ENCODE measurements at regions not wholly inside any gene's neighbourhood (a gene's known extent, or its start where the extent isn't known, plus 50 kb on each side); places are given as distances from the start of the nearest gene placed in this dataset.

DNA sequence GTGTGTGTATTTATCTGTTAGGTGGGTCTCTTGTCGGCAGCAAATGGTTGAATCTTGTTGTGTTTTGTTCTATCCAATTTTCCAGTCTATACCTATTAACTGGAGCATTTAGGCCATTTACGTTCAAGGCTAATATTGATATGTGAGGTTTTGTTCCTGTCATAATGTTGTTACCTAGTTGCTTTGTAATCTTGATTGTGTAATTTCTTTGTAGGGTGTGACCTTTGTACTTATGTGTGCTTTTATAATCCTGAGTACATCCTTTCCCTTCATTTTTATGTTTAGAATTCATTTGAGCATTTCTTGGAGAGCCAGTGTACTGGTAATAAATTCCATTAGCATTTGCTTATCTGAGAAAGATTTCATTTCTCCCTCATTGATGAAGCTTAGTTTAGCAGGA is 83.0 kb upstream of the MIR17HG start:
- no peak for DNase-seq
- no peaks in the 10 kb centered on the region for H3K4me1 ChIP-seq
- no peak overlapping the region for H3K27ac ChIP-seq
- TF ChIP-seq POLR2A (IDR thresholded peaks at IDR 0.05) (no peak), EP300 (IDR thresholded peaks at IDR 0.05) (no peak), CTCF (IDR thresholded peaks at IDR 0.05) (no peak), POLR2AphosphoS5 (IDR thresholded peaks at IDR 0.05) (no peak)
- no peaks in the 10 kb centered on the region for H3K36me3 ChIP-seq
- H3K27me3 ChIP-seq, result no peaks in the 10 kb centered on the region
- intact Hi-C loops (cut with DNase I), result no loop called here
- peaks cover 0 to 6% (median 2%) of the 10 kb centered on the region in 4 donors for H3K9me3 ChIP-seq
- H3K4me3 ChIP-seq, result no peak overlapping the region
- WGBS, 2 donors, result 60 to 85% methylated on average over 2 of the region's 2 CpGs

DNA sequence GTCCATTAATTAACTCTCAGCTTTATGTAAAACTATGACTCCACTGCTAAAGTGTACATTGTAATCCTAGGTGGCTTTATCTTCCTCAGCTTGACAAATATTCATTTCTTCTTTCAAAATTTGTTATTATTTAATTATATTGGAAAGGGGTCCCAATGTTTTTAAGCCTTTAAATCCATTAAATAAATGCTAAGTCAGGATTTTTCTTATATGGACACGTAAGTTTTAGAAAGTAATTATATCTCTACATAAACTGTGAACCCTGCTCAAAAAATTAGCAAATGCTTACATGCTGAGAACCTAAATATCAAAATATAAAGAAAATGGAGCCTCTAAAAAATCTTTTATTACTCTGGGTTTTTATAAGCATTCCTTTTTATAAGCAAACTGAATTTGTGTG is 78.2 kb upstream of the MIR17HG start:
- no peaks in the 10 kb centered on the region for H3K27me3 ChIP-seq
- no peaks in the 10 kb centered on the region for H3K36me3 ChIP-seq
- H3K27ac ChIP-seq, result no peak overlapping the region
- no peak overlapping the region for H3K4me3 ChIP-seq
- intact Hi-C loops (cut with DNase I), result no loop called here
- WGBS, 2 donors, result 92 to 94% methylated on average over 1 of the region's 1 CpG
- H3K9me3 ChIP-seq, result peaks cover 0 to 6% (median 2%) of the 10 kb centered on the region in 4 donors
- no peak for DNase-seq
- H3K4me1 ChIP-seq, result no peaks in the 10 kb centered on the region
- TF ChIP-seq CTCF (IDR thresholded peaks at IDR 0.05), result no peak
- TF ChIP-seq EP300 (IDR thresholded peaks at IDR 0.05), result no peak
- TF ChIP-seq POLR2A (IDR thresholded peaks at IDR 0.05), result no peak
- no peak for TF ChIP-seq POLR2AphosphoS5 (IDR thresholded peaks at IDR 0.05)

- Histone ChIP-seq H3K9me3 (no peaks in the 10 kb centered on the region), H3K36me3 (no peaks in the 10 kb centered on the region), H3K4me3 (no peak overlapping the region), H3K4me1 (no peaks in the 10 kb centered on the region), H3K27me3 (no peaks in the 10 kb centered on the region), H3K27ac (no peak overlapping the region)
- no peak for DNase-seq
- no peak for TF ChIP-seq POLR2AphosphoS5 (IDR thresholded peaks at IDR 0.05)
- TF ChIP-seq EP300 (IDR thresholded peaks at IDR 0.05), result no peak
- TF ChIP-seq POLR2A (IDR thresholded peaks at IDR 0.05), result no peak
- TF ChIP-seq CTCF (IDR thresholded peaks at IDR 0.05), result no peak
- intact Hi-C loops (cut with DNase I), result no loop called here
- WGBS, 2 donors, result 57 to 82% methylated on average over 3 of the region's 3 CpGs
Measured at GRCh38 chr13:91270031-91270430, 77.5 kb upstream of the MIR17HG start.

DNA sequence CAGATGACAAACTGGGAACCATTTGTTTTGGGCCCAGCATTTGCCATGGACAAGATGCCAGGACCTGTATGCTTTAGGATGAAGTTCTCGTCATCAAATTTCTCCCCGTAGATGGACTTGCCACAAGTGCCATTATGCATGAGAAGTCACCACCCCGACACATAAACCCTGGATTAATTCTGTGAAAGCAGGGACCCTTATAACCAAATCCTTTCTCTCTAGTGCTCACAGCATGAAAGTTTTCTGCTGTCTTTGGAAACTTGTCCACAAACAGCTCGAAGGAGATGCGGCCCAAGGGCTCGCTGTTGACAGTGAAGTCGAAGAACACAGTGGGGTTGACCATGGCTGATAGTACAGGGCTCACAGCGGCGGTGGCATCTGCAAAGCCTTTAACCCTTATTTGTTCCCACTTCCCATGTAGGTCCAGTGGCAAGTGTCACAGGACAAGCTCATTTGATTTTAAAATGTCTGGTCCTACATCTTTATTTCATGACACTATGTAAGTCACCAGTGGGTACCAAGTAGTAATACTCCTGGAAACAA is 75.2 kb upstream of the MIR17HG start:
- WGBS, 2 donors, result 95 to 97% methylated on average over 9 of the region's 9 CpGs
- Histone ChIP-seq H3K27me3 (no peaks in the 10 kb centered on the region), H3K4me1 (no peaks in the 10 kb centered on the region), H3K9me3 (no peaks in the 10 kb centered on the region), H3K36me3 (no peaks in the 10 kb centered on the region), H3K27ac (no peak overlapping the region), H3K4me3 (no peak overlapping the region)
- DNase-seq, result no peak
- intact Hi-C loops (cut with DNase I), result no loop called here
- TF ChIP-seq EP300 (IDR thresholded peaks at IDR 0.05) (no peak), POLR2AphosphoS5 (IDR thresholded peaks at IDR 0.05) (no peak), CTCF (IDR thresholded peaks at IDR 0.05) (no peak), POLR2A (IDR thresholded peaks at IDR 0.05) (no peak)

- no peak for DNase-seq
- TF ChIP-seq CTCF (IDR thresholded peaks at IDR 0.05) (no peak), EP300 (IDR thresholded peaks at IDR 0.05) (no peak), POLR2A (IDR thresholded peaks at IDR 0.05) (no peak), POLR2AphosphoS5 (IDR thresholded peaks at IDR 0.05) (no peak)
- Histone ChIP-seq H3K36me3 (no peaks in the 10 kb centered on the region), H3K4me3 (no peak overlapping the region), H3K27ac (no peak overlapping the region), H3K27me3 (no peaks in the 10 kb centered on the region), H3K4me1 (no peaks in the 10 kb centered on the region), H3K9me3 (no peaks in the 10 kb centered on the region)
- intact Hi-C loops (cut with DNase I), result no loop called here
- WGBS, 2 donors, result 73 to 75% methylated on average over 3 of the region's 3 CpGs
Measured at GRCh38 chr13:91273675-91274074, 73.8 kb upstream of the MIR17HG start.

Measured in sigmoid colon (tissue), 6 donors.